ENCODE measurements at regions not wholly inside any gene's neighbourhood (a gene's known extent, or its start where the extent isn't known, plus 50 kb on each side); places are given as distances from the start of the nearest gene placed in this dataset.

- TF ChIP-seq POLR2A (IDR thresholded peaks at IDR 0.05) (no peak), CTCF (IDR thresholded peaks at IDR 0.05) (no peak)
Observed at GRCh38 chr3:106773795-106774194, 603.4 kb upstream of the CCDC54 start.

Measured in uterus (tissue), 2 donors.